Endodermal cell (in vitro differentiated cells): ENCODE measurements at regions not wholly inside any gene's neighbourhood (a gene's known extent, or its start where the extent isn't known, plus 50 kb on each side); places are given as distances from the start of the nearest gene placed in this dataset.

Experiments used
- DNase-seq: peaks from one replicate; pipeline ENCODE4 v3.0.0-alpha.2; 2017
- H3K27ac ChIP-seq: 2 replicates; pipeline ENCODE4 v1.5.1; 2013; ENCODE audit warnings: mild to moderate bottlenecking, low read depth, low read length, moderate library complexity
- H3K27me3 ChIP-seq: 2 replicates; pipeline ENCODE4 v1.6.1; 2013; ENCODE audit warnings: mild to moderate bottlenecking, low read length, moderate library complexity; ENCODE audit not compliant: insufficient read depth, control insufficient read depth, poor library complexity, severe bottlenecking
- H3K36me3 ChIP-seq: 2 replicates; pipeline ENCODE4 v1.7.0; 2013; ENCODE audit warnings: mild to moderate bottlenecking, low read length, moderate library complexity; ENCODE audit not compliant: control insufficient read depth, insufficient read depth
- H3K4me1 ChIP-seq: one replicate; pipeline ENCODE4 v1.7.0; 2013; ENCODE audit warnings: low read length; ENCODE audit not compliant: control insufficient read depth, insufficient read depth
- H3K4me3 ChIP-seq: 2 replicates; pipeline ENCODE4 v1.5.1; 2013; ENCODE audit warnings: mild to moderate bottlenecking, low read length, moderate library complexity
- H3K9ac ChIP-seq: 2 replicates; pipeline ENCODE4 v1.6.1; 2013; ENCODE audit warnings: mild to moderate bottlenecking, low read length, moderate library complexity; ENCODE audit not compliant: poor library complexity, severe bottlenecking; ENCODE audit errors: extremely low read depth
- H3K9me3 ChIP-seq: 2 replicates; pipeline ENCODE4 v1.6.1; 2013; ENCODE audit warnings: mild to moderate bottlenecking, low read length, moderate library complexity; ENCODE audit not compliant: control insufficient read depth
- H3K27ac Mint-ChIP-seq: 2 replicates; pipeline ENCODE4 v1.8.0; 2020; ENCODE audit warnings: mixed read lengths
- H3K27me3 Mint-ChIP-seq: 2 replicates; pipeline ENCODE4 v1.8.0; 2021; ENCODE audit warnings: mild to moderate bottlenecking, mixed read lengths; ENCODE audit not compliant: insufficient read depth
- H3K36me3 Mint-ChIP-seq: 2 replicates; pipeline ENCODE4 v1.8.0; 2020; ENCODE audit warnings: low read depth, mixed read lengths
- H3K4me1 Mint-ChIP-seq: 2 replicates; pipeline ENCODE4 v1.8.0; 2020; ENCODE audit warnings: mixed read lengths
- H3K4me3 Mint-ChIP-seq: 2 replicates; pipeline ENCODE4 v1.8.0; 2020; ENCODE audit warnings: mild to moderate bottlenecking, moderate library complexity, mixed read lengths
- H3K9me3 Mint-ChIP-seq: 2 replicates; pipeline ENCODE4 v1.8.0; 2020; ENCODE audit warnings: mild to moderate bottlenecking, mixed read lengths
- WGBS, 2 experiments: methylation state at CpG; one replicate each; pipeline versions ENCODE4 v1.1.5 to v1.1.7; 2013; ENCODE audit warnings: missing lambda C conversion rate in 2 of 2, mixed read lengths in 1 of 2; ENCODE audit not compliant: insufficient coverage in 1 of 2, insufficient read length in 1 of 2; 5-methylcytosine and 5-hydroxymethylcytosine counted together
- TF ChIP-seq, protein P1 (sequence below): fragments of 200-600 bp; sonication (generic); conservative IDR thresholded peaks from 2 replicates; pipeline ENCODE4 v1.5.0; 2021; ENCODE audit warnings: antibody characterized with exemption, mild to moderate bottlenecking

DNA sequence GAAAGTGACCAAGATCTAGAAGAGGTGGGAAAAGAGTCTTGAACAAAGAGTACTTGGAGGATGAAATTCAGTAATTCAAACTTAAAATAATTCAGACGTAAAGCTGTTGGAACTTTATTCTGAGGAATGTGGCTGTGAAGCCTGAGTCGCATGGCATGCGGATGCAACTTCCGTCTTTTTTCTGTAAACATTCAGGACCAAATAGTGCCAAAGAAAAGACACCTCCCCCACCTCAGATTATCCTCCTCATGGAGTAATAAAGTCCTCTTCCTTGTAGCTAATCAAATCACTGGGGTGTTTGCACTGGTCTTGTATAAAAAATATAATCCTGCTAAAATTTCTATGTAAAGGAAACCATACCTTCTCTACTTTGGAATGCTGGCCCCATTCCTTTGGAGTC, 790.4 kb downstream of the TSN start:
- Mint-ChIP-seq H3K4me3 (no peak overlapping the region), H3K27me3 (no peaks in the 10 kb centered on the region), H3K27ac (no peak overlapping the region), H3K9me3 (peaks cover 14% of the 10 kb centered on the region), H3K36me3 (peaks cover 8% of the 10 kb centered on the region), H3K4me1 (no peaks in the 10 kb centered on the region)
- Histone ChIP-seq H3K36me3 (no peaks in the 10 kb centered on the region), H3K4me3 (no peak overlapping the region), H3K4me1 (no peaks in the 10 kb centered on the region), H3K27ac (no peak overlapping the region), H3K9me3 (peaks cover 12% of the 10 kb centered on the region), H3K27me3 (no peaks in the 10 kb centered on the region), H3K9ac (no peak overlapping the region)
- TF ChIP-seq, protein P1, sequence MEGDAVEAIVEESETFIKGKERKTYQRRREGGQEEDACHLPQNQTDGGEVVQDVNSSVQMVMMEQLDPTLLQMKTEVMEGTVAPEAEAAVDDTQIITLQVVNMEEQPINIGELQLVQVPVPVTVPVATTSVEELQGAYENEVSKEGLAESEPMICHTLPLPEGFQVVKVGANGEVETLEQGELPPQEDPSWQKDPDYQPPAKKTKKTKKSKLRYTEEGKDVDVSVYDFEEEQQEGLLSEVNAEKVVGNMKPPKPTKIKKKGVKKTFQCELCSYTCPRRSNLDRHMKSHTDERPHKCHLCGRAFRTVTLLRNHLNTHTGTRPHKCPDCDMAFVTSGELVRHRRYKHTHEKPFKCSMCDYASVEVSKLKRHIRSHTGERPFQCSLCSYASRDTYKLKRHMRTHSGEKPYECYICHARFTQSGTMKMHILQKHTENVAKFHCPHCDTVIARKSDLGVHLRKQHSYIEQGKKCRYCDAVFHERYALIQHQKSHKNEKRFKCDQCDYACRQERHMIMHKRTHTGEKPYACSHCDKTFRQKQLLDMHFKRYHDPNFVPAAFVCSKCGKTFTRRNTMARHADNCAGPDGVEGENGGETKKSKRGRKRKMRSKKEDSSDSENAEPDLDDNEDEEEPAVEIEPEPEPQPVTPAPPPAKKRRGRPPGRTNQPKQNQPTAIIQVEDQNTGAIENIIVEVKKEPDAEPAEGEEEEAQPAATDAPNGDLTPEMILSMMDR, result no peak
- WGBS, 2 experiments, result 93 to 100% methylated on average over 1 to 4 of the region's 4 CpGs
- no peak for DNase-seq

DNA sequence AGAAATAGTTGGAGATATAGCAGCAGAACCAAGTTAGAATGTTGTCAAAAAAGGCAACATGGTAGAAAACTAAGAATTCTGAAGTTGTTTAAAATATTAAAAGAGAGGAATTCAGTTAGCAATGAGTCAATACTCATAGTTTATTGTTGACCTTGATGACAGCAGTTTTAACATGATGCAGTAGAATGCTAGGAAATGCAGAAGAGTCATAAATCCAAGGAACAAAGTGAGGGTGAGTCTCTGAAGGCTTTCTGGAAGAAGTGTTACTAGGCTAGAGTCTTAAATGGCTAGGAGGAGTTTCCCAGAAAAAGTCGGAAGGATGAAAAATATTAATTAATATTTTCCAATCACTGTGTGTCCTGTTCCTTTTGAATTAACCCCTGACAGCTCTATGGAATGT, 807.3 kb downstream of the TSN start:
- no peaks in the 10 kb centered on the region for H3K9me3 ChIP-seq
- no peak for DNase-seq
- TF ChIP-seq, protein P1, result no peak
- no peaks in the 10 kb centered on the region for H3K9me3 Mint-ChIP-seq
- no peaks in the 10 kb centered on the region for H3K36me3 Mint-ChIP-seq
- H3K27ac ChIP-seq, result no peak overlapping the region
- no CpG with 5 or more reads among the region's 1 CpG for WGBS, 2 experiments
- no peaks in the 10 kb centered on the region for H3K27me3 Mint-ChIP-seq
- no peaks in the 10 kb centered on the region for H3K4me1 ChIP-seq
- H3K4me3 ChIP-seq, result no peak overlapping the region
- no peak overlapping the region for H3K9ac ChIP-seq
- H3K27ac Mint-ChIP-seq, result no peak overlapping the region
- H3K4me3 Mint-ChIP-seq, result no peak overlapping the region
- no peaks in the 10 kb centered on the region for H3K27me3 ChIP-seq
- no peaks in the 10 kb centered on the region for H3K4me1 Mint-ChIP-seq
- H3K36me3 ChIP-seq, result no peaks in the 10 kb centered on the region

DNA sequence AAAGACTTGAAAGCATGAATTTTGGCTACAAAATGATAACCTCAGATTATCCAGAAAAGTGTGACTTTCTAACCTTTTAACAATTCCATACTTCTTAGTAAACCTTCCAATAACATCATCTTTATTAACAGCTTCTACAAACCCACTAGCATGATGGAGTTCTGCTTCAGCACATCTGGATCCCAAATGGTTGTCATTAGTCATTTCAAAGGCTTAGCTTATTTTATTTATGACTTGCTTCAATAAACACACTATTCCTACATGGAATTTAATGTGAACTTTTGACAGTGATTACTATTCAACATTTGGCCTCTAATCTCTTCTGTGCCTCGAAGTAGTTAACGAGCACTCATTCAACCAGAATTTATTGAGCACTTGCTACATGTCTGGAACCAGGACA, 808.3 kb downstream of the TSN start:
- H3K9me3 ChIP-seq, result peaks cover 4% of the 10 kb centered on the region
- H3K9ac ChIP-seq, result no peak overlapping the region
- Mint-ChIP-seq H3K4me1 (no peaks in the 10 kb centered on the region), H3K27ac (no peak overlapping the region), H3K27me3 (no peaks in the 10 kb centered on the region), H3K36me3 (no peaks in the 10 kb centered on the region), H3K4me3 (no peak overlapping the region), H3K9me3 (no peaks in the 10 kb centered on the region)
- 90 to 97% methylated on average over 2 of the region's 2 CpGs for WGBS, 2 experiments
- no peaks in the 10 kb centered on the region for H3K27me3 ChIP-seq
- DNase-seq, result no peak
- no peaks in the 10 kb centered on the region for H3K36me3 ChIP-seq
- H3K27ac ChIP-seq, result no peak overlapping the region
- TF ChIP-seq, protein P1, result no peak
- no peaks in the 10 kb centered on the region for H3K4me1 ChIP-seq
- no peak overlapping the region for H3K4me3 ChIP-seq
